Mesothelial cell of epicardium (in vitro differentiated cells): ENCODE measurements at regions not wholly inside any gene's neighbourhood (a gene's known extent, or its start where the extent isn't known, plus 50 kb on each side); places are given as distances from the start of the nearest gene placed in this dataset.
"Not testable (repeated sequence)": the region's sequence is repeated elsewhere in the genome, so short reads cannot be mapped to it uniquely, and the experiment has no call there.

Experiments
- DNase-seq, 2 experiments: peaks; one replicate each; pipeline ENCODE4 v3.0.0; 2021; ENCODE audit warnings: low spot score in 2 of 2; ENCODE audit not compliant: unreplicated experiment in 2 of 2
- H3K27ac Mint-ChIP-seq: 2 replicates; pipeline ENCODE4 v1.8.0; 2021; ENCODE audit warnings: mixed read lengths
- H3K27me3 Mint-ChIP-seq: 2 replicates; pipeline ENCODE4 v1.8.0; 2021; ENCODE audit warnings: low read depth, mixed read lengths
- H3K36me3 Mint-ChIP-seq: 2 replicates; pipeline ENCODE4 v1.8.0; 2021; ENCODE audit warnings: mixed read lengths
- H3K4me1 Mint-ChIP-seq: 2 replicates; pipeline ENCODE4 v1.8.0; 2021; ENCODE audit warnings: mixed read lengths
- H3K4me3 Mint-ChIP-seq: 2 replicates; pipeline ENCODE4 v1.8.0; 2021; ENCODE audit warnings: mild to moderate bottlenecking, moderate library complexity, mixed read lengths
- H3K9me3 Mint-ChIP-seq: 2 replicates; pipeline ENCODE4 v1.8.0; 2021; ENCODE audit warnings: mixed read lengths
- TF ChIP-seq, protein P1 (sequence below): fragments of 200-600 bp; sonication (generic); IDR thresholded peaks from one replicate; pipeline ENCODE4 v1.5.0; 2021; ENCODE audit warnings: antibody characterized with exemption; ENCODE audit not compliant: unreplicated experiment

- Mint-ChIP-seq H3K27me3 (no peaks in the 10 kb centered on the region), H3K9me3 (peaks cover 38% of the 10 kb centered on the region), H3K4me1 (no peaks in the 10 kb centered on the region), H3K27ac (no peak overlapping the region), H3K4me3 (no peak overlapping the region), H3K36me3 (peaks cover 21% of the 10 kb centered on the region)
- TF ChIP-seq, protein P1, sequence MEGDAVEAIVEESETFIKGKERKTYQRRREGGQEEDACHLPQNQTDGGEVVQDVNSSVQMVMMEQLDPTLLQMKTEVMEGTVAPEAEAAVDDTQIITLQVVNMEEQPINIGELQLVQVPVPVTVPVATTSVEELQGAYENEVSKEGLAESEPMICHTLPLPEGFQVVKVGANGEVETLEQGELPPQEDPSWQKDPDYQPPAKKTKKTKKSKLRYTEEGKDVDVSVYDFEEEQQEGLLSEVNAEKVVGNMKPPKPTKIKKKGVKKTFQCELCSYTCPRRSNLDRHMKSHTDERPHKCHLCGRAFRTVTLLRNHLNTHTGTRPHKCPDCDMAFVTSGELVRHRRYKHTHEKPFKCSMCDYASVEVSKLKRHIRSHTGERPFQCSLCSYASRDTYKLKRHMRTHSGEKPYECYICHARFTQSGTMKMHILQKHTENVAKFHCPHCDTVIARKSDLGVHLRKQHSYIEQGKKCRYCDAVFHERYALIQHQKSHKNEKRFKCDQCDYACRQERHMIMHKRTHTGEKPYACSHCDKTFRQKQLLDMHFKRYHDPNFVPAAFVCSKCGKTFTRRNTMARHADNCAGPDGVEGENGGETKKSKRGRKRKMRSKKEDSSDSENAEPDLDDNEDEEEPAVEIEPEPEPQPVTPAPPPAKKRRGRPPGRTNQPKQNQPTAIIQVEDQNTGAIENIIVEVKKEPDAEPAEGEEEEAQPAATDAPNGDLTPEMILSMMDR: no peak
- DNase-seq: no peak
Measured at GRCh38 chr20:29299811-29300578, 1957.5 kb upstream of the DEFB115 start.

DNA sequence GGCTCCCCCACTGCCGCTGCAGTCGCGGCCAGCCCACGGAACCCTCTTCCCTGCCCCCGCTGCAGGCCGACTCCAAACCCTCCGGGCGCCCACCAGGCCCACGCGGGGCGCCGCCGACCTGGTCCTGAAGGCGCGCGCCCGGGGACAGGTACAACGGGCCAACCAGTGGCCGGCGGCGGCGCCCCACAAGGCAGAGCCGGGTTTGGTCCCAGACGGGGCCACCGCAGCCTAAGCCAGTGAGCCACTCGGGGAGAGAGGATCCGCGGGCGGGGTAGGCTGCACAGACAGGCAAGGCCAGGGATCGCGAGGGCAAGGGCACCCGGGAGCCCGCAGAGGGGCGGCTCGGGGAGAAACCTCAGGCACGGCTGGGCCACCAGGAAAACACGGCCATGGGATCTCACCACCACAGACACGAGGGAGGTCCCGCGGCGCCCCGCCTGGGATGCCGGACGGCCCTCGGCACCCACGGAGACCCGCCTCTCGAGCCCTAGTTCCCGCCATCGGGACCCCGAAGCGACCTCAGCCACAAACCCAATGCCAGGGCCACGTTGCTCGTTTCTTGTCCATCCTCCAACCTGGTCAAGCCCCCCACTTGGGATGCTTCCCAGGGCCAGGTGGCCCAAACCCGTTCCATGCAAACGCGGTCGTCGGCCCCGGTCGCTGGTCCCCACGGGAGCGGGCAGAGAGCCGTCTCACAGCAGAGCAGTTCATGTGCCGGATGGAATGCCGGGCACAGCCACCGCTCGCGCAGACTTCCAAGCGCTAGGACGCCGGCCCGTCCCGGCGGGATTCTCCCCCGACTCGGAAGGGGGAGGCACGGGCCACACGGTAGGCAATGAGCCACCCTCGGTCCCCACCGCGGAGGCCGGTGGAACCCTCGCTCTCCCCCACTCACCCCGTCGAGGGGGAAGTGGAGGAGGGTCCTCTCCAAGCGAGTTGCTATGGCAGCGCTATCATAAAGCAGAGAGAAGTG is 1956.6 kb upstream of the DEFB115 start:
- Mint-ChIP-seq H3K27ac (no peak overlapping the region), H3K9me3 (peaks cover 43% of the 10 kb centered on the region), H3K27me3 (no peaks in the 10 kb centered on the region), H3K4me1 (no peaks in the 10 kb centered on the region), H3K4me3 (no peak overlapping the region), H3K36me3 (peaks cover 22% of the 10 kb centered on the region)
- TF ChIP-seq, protein P1: no peak
- no peak for DNase-seq

GRCh38 chr20:29301624-29302259 is 1955.7 kb upstream of the DEFB115 start:
- Mint-ChIP-seq H3K36me3 (peaks cover 22% of the 10 kb centered on the region), H3K4me3 (no peak overlapping the region), H3K4me1 (no peaks in the 10 kb centered on the region), H3K9me3 (peaks cover 49% of the 10 kb centered on the region), H3K27ac (no peak overlapping the region), H3K27me3 (no peaks in the 10 kb centered on the region)
- TF ChIP-seq, protein P1: no peak
- no peak for DNase-seq

GRCh38 chr20:29302979-29303644 is 1954.4 kb upstream of the DEFB115 start:
- H3K27ac Mint-ChIP-seq: no peak overlapping the region
- no peak overlapping the region for H3K4me3 Mint-ChIP-seq
- H3K27me3 Mint-ChIP-seq: no peaks in the 10 kb centered on the region
- DNase-seq: no peak
- peaks cover 53% of the 10 kb centered on the region for H3K9me3 Mint-ChIP-seq
- TF ChIP-seq, protein P1: no peak
- H3K4me1 Mint-ChIP-seq: no peaks in the 10 kb centered on the region
- H3K36me3 Mint-ChIP-seq: peaks cover 21% of the 10 kb centered on the region

- peaks cover 19% of the 10 kb centered on the region for H3K36me3 Mint-ChIP-seq
- no peak overlapping the region for H3K4me3 Mint-ChIP-seq
- TF ChIP-seq, protein P1: no peak
- no peaks in the 10 kb centered on the region for H3K27me3 Mint-ChIP-seq
- no peaks in the 10 kb centered on the region for H3K4me1 Mint-ChIP-seq
- H3K27ac Mint-ChIP-seq: no peak overlapping the region
- H3K9me3 Mint-ChIP-seq: peaks cover 53% of the 10 kb centered on the region
- DNase-seq: no peak
Measured at GRCh38 chr20:29306390-29307072, 1950.9 kb upstream of the DEFB115 start.

DNA sequence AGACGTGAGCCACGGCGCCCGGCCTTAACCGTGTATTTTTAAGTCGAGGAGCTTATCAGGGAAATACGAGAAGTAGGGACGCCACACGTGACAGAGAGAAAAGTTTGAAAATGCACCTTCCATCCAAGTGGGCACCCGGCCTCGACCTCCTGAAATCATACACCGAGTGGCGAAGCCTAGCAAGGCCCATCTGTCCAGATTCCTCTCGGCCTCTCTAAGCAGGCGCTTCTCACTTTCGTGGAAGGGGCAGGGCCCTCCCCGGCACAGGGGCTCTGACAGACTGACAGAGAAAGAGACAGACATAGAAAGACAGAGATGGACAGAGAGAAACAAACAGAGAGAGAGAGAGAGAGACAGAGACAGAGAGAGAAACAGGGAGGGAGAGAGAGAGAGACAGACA is 1950.0 kb upstream of the DEFB115 start:
- H3K4me3 Mint-ChIP-seq, DNase-seq, H3K27ac Mint-ChIP-seq, H3K4me1 Mint-ChIP-seq, H3K27me3 Mint-ChIP-seq: not testable (repeated sequence)
- Mint-ChIP-seq H3K9me3 (peaks cover 59% of the 10 kb centered on the region), H3K36me3 (peaks cover 19% of the 10 kb centered on the region)

GRCh38 chr20:29308956-29309355 is 1948.5 kb upstream of the DEFB115 start:
- not testable (repeated sequence) for H3K27me3 Mint-ChIP-seq, H3K27ac Mint-ChIP-seq, DNase-seq, H3K4me1 Mint-ChIP-seq, H3K4me3 Mint-ChIP-seq
- Mint-ChIP-seq H3K36me3 (peaks cover 15% of the 10 kb centered on the region), H3K9me3 (peaks cover 62% of the 10 kb centered on the region)
